ENCODE measurements at regions not wholly inside any gene's neighbourhood (a gene's known extent, or its start where the extent isn't known, plus 50 kb on each side); places are given as distances from the start of the nearest gene placed in this dataset.

GRCh38 chrX:39174241-39174771 lies 373.0 kb downstream of the MID1IP1 start:
- TF ChIP-seq POLR2A (IDR thresholded peaks at IDR 0.05) (no peak), CTCF (IDR thresholded peaks at IDR 0.05) (no peak)

All from body of pancreas (tissue), 4 donors.